Stimulated activated CD4-positive, alpha-beta T cell treated with anti-CD3 and anti-CD28 coated beads, Interleukin-15, amount 100 ng/mL, for 1 hour (primary cell): ENCODE measurements at regions not wholly inside any gene's neighbourhood (a gene's known extent, or its start where the extent isn't known, plus 50 kb on each side); places are given as distances from the start of the nearest gene placed in this dataset.

Experiments used
- DNase-seq, 2 donors: peaks; one replicate each; pipeline ENCODE4 v3.0.0-alpha.2; 2020; ENCODE audit warnings: low read depth in 1 of 2, low spot score in 1 of 2

GRCh38 chr15:62567501-62567900 lies 402.4 kb upstream of the C2CD4B start:
- no peak for DNase-seq

GRCh38 chr15:62568004-62568403 lies 402.9 kb upstream of the C2CD4B start:
- DNase-seq: no peak

- no peak for DNase-seq
Observed at GRCh38 chr15:62568702-62569101, 403.6 kb upstream of the C2CD4B start.

- DNase-seq: no peak
Observed at GRCh38 chr15:62569460-62570404, 404.6 kb upstream of the C2CD4B start.

- no peak for DNase-seq
Observed at GRCh38 chr15:62570405-62570783, 405.3 kb upstream of the C2CD4B start.

- DNase-seq: no peak
Observed at GRCh38 chr15:62571072-62571471, 406.0 kb upstream of the C2CD4B start.

- DNase-seq: no peak
Observed at GRCh38 chr15:62572797-62573196, 407.7 kb upstream of the C2CD4B start.

GRCh38 chr15:62573876-62574275 lies 408.8 kb upstream of the C2CD4B start:
- DNase-seq: no peak

GRCh38 chr15:62578546-62578945 lies 413.5 kb upstream of the C2CD4B start:
- DNase-seq: no peak

- DNase-seq: no peak
Observed at GRCh38 chr15:62578960-62579359, 413.9 kb upstream of the C2CD4B start.

GRCh38 chr15:62579842-62580241 lies 414.8 kb upstream of the C2CD4B start:
- DNase-seq: no peak

- no peak for DNase-seq
Observed at GRCh38 chr15:62582580-62582979, 417.5 kb upstream of the C2CD4B start.

- DNase-seq: no peak
Observed at GRCh38 chr15:62584301-62585235, 419.5 kb upstream of the C2CD4B start.

- DNase-seq: no peak
Observed at GRCh38 chr15:62588938-62589670, 424.0 kb upstream of the C2CD4B start.

GRCh38 chr15:62591842-62592838 lies 427.1 kb upstream of the C2CD4B start:
- DNase-seq: no peak

- DNase-seq: no peak
Observed at GRCh38 chr15:62592920-62593319, 427.8 kb upstream of the C2CD4B start.

- DNase-seq: no peak
Observed at GRCh38 chr15:62593681-62594399, 428.8 kb upstream of the C2CD4B start.

- no peak for DNase-seq
Observed at GRCh38 chr15:62598217-62598616, 433.1 kb upstream of the C2CD4B start.
